ENCODE measurements at regions not wholly inside any gene's neighbourhood (a gene's known extent, or its start where the extent isn't known, plus 50 kb on each side); places are given as distances from the start of the nearest gene placed in this dataset.
A peak's percentile ranks its signal among the peaks of the same experiment; 100 is the strongest.

GRCh38 chr2:37550190-37550589 lies 121.3 kb downstream of the CDC42EP3 start:
- no peaks in the 10 kb centered on the region; the same call in 1 of the 2 replicates for H3K9me3 ChIP-seq
- H3K36me3 ChIP-seq, result no peaks in the 10 kb centered on the region
- TF ChIP-seq CTCF (IDR thresholded peaks at IDR 0.05; ENCODE audit: low read depth, low read length), result no peak
- no peak overlapping the region for H3K4me3 ChIP-seq (ENCODE audit: low read depth, low read length)
- H3K27me3 ChIP-seq, result no peaks in the 10 kb centered on the region
- no peak for DNase-seq
- H3K4me1 ChIP-seq, result peaks cover 29% of the 10 kb centered on the region

DNA sequence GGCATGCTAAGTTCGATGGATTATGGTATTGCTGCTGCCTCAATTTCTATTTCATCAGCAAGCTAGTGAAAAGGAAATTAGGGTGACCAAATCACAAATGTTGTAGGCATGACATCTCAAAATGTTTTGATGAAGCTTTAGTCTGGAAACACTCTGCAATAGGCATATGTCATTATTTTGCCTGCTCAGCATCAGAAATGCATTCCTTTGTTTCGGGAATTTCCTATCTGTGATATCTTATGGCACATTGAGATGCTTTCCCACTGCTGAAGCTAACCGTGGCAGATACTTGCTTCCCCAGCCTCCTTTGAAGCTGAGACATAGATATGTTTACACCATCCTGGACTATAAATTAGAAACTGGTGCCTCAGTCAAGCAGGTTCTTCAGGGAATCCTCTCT lies 119.7 kb downstream of the CDC42EP3 start:
- no peaks in the 10 kb centered on the region for H3K27me3 ChIP-seq
- no peaks in the 10 kb centered on the region for H3K36me3 ChIP-seq
- DNase-seq, result no peak
- H3K4me3 ChIP-seq (ENCODE audit: low read depth, low read length), result no peak overlapping the region
- TF ChIP-seq CTCF (IDR thresholded peaks at IDR 0.05; ENCODE audit: low read depth, low read length), result no peak
- no peaks in the 10 kb centered on the region for H3K9me3 ChIP-seq
- H3K4me1 ChIP-seq, result peaks cover 34% of the 10 kb centered on the region

- Histone ChIP-seq H3K4me1 (peaks cover 34% of the 10 kb centered on the region), H3K9me3 (no peaks in the 10 kb centered on the region), H3K27me3 (no peaks in the 10 kb centered on the region), H3K4me3 (ENCODE audit: low read depth, low read length) (no peak overlapping the region), H3K36me3 (no peaks in the 10 kb centered on the region)
- no peak for DNase-seq
- no peak for TF ChIP-seq CTCF (IDR thresholded peaks at IDR 0.05; ENCODE audit: low read depth, low read length)
These were observed 119.1 kb downstream of the CDC42EP3 start for GRCh38 chr2:37552339-37552738.

- Histone ChIP-seq H3K4me3 (ENCODE audit: low read depth, low read length) (peak overlapping the region; percentile 9; the same call in 1 of the 2 replicates), H3K9me3 (no peaks in the 10 kb centered on the region), H3K27me3 (no peaks in the 10 kb centered on the region), H3K36me3 (no peaks in the 10 kb centered on the region), H3K4me1 (peaks cover 34% of the 10 kb centered on the region)
- DNase-seq, result no peak
- no peak for TF ChIP-seq CTCF (IDR thresholded peaks at IDR 0.05; ENCODE audit: low read depth, low read length)
These were observed 117.9 kb downstream of the CDC42EP3 start for GRCh38 chr2:37553411-37554154.

DNA sequence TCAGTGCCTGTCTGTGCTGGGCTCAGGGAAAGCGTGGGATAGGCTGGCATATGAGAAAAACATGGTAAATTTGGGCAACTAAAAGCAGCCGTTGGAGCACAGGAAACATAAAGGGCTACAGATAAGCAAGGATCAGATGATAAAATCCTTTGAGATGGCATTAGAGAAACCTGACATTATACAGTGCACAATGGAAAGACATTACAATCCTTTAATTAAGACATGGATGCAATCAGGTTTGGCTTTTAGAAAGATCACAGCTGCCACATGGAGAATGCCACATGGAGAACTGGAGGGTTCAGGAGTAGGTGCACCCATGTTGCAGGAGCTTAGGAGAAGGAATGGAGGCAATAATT lies 117.3 kb downstream of the CDC42EP3 start:
- peaks cover 34% of the 10 kb centered on the region for H3K4me1 ChIP-seq
- H3K9me3 ChIP-seq, result no peaks in the 10 kb centered on the region
- H3K27me3 ChIP-seq, result no peaks in the 10 kb centered on the region
- no peak overlapping the region for H3K4me3 ChIP-seq (ENCODE audit: low read depth, low read length)
- TF ChIP-seq CTCF (IDR thresholded peaks at IDR 0.05; ENCODE audit: low read depth, low read length), result no peak
- no peaks in the 10 kb centered on the region for H3K36me3 ChIP-seq
- peak; percentile 72 for DNase-seq

DNA sequence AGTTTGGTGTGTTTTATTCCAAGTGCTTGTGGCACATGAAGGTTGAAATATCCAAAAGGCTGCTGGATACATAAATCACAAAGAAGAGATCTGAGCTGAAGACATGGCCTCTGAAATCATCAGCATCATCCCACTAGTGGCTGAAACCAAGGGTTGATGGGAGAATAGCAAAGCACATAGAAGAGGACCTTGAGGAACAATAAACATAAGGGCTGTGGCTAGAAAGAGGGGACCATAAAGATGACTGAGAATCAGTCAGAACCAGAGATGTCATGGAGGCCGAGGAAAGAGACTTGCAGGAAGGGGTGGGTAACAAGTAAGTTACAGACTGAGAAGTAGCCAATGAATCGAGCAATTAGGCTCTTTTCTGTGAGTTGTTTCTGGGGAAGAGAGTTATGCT lies 116.8 kb downstream of the CDC42EP3 start:
- no peaks in the 10 kb centered on the region for H3K36me3 ChIP-seq
- H3K4me1 ChIP-seq, result peaks cover 34% of the 10 kb centered on the region

More for the DNA sequence above, 116.8 kb downstream of the CDC42EP3 start:
- Histone ChIP-seq H3K9me3 (no peaks in the 10 kb centered on the region), H3K27me3 (no peaks in the 10 kb centered on the region), H3K4me3 (ENCODE audit: low read depth, low read length) (no peak overlapping the region)
- TF ChIP-seq CTCF (IDR thresholded peaks at IDR 0.05; ENCODE audit: low read depth, low read length), result no peak
- no peak for DNase-seq

Data from BE2C (cell line).